GM12873 (cell line): ENCODE measurements at regions not wholly inside any gene's neighbourhood (a gene's known extent, or its start where the extent isn't known, plus 50 kb on each side); places are given as distances from the start of the nearest gene placed in this dataset.

Experiments
- TF ChIP-seq, protein P1 (sequence below): IDR thresholded peaks from 2 replicates; pipeline ENCODE4 v1.5.1; 2012; ENCODE audit warnings: low read depth, mild to moderate bottlenecking, moderate library complexity, low read length, control low read depth; ENCODE audit not compliant: insufficient read depth; ENCODE audit errors: missing control alignments

DNA sequence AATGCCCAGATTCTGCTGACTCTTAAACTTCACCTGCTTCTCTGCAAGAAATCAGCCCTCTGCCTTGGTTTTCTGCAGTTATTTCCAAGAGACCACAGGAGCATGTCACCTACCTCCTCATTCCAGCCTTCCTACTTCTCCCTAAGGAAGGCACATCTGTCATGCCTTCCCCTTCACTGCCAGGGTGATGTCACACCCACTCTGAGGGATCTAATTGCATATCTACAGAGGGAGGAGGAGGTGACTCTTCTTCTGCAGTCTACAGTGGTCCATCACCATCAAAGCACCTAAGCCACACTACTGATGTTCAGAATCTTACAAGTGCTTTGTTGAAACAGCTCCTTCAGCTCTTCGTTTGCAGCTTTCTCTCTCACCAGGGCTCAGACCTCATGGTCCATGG lies 275.5 kb downstream of the FGFR2 start:
- TF ChIP-seq, protein P1, sequence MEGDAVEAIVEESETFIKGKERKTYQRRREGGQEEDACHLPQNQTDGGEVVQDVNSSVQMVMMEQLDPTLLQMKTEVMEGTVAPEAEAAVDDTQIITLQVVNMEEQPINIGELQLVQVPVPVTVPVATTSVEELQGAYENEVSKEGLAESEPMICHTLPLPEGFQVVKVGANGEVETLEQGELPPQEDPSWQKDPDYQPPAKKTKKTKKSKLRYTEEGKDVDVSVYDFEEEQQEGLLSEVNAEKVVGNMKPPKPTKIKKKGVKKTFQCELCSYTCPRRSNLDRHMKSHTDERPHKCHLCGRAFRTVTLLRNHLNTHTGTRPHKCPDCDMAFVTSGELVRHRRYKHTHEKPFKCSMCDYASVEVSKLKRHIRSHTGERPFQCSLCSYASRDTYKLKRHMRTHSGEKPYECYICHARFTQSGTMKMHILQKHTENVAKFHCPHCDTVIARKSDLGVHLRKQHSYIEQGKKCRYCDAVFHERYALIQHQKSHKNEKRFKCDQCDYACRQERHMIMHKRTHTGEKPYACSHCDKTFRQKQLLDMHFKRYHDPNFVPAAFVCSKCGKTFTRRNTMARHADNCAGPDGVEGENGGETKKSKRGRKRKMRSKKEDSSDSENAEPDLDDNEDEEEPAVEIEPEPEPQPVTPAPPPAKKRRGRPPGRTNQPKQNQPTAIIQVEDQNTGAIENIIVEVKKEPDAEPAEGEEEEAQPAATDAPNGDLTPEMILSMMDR, result no peak

DNA sequence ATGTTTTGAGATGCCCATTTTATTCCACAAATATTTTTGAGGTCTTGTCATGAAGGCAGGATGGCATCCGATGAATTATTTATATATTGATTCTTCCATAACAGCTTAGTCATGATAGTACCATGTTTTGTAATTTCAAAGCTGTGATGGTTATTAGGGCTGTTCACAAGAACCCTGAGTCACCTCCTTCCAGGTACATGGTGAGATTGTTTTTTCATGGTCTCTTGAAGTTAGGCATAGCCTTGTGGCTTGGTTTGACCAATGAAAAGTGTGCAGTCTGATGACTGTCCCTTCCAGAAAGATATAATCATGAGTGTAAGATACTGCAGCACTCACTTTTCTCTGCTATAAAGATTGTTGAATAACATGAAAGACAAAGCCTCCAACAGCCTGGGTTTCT lies 274.8 kb downstream of the FGFR2 start:
- TF ChIP-seq, protein P1, result no peak

DNA sequence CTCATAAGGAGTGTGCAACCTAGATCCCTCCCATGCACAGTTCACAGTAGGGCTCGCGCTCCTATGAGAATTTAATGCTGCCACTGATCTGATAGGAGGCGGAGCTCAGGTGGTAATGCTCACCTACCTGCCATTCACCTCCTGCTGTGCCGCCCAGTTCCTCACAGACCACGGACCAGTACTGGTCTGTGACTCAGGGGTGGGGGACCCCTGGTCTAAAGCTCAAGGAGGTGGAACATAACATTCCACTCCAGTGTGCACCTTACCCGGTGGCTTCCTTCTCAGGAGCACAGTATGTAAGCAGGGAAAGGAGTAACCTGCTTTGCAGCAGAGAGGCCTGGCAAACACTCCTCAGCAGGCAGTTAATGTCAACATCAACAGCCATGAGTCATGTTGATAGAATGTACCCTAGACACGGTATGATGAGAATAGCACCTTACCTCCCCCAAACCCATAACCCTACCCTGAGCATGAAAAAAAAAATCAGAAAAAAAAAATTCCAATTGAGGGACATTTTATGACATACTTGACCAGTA lies 273.5 kb downstream of the FGFR2 start:
- TF ChIP-seq, protein P1, result no peak

DNA sequence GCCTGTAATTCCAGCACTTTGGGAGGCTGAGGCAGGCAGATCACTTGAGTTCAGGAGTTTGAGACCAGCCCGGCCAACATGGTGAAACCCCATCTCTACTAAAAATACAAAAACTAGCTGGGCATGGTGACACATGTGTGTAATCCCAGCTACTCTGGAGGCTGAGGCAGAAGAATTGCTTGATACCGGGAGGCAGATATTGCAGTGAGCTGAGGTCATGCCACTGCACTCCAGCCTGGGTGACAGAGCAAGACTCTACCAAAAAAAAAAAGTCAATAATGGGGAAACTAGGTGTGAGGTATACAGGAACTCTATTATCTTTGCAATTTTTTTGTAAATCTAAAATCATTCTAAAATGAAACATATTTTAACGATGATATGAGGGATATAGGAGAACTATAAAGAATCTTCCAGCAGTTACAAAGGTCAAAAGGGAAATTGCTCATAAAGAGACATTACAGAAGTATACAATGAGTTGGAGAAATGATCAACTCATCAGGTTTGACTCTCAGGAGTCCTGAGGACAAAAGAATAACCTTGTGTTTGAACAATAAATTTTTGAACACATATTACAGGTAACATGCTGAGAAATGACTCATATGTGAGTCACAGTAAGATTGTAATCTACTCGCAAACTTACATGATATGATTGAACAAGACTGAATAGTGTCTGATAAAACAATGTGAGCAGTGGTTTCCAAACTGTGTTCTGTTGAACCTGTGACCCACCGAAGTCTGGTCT lies 272.6 kb downstream of the FGFR2 start:
- TF ChIP-seq, protein P1, result no peak

DNA sequence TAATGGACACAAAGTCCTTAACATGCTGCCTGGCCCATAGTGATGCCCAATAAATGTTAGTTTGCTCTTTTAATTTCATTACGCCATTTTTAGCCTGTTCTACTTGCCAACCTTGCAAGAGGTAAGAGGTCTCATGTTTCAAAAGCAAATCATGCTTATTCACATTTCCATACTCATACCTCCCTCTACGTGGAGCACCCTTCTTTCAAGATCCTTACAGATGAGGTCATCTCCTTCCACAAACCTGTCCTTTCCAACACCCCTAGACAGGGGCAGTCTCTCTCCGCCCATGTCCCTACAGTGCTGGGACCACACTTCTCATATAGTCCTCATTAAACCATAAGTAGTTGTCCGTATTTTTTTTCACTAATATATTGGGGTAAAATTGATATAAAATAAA lies 271.3 kb downstream of the FGFR2 start:
- TF ChIP-seq, protein P1, result no peak

DNA sequence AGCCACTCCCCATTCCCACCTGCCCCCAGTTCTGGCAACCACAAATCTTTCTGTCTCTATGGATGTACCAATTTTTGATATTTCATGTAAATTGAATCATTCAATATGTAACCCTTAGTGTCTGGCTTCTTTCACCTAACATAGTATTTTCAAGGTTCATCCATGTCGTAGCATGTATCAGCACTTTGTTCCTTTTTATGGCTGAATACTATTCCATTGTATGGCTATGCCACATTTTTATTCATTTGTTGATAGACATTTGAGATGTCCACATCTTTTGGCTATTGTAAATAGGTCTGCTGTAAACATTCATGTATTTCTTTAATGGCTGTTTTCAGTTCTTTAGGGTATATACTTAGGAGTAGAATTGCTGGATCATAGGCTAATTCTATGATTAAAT lies 270.5 kb downstream of the FGFR2 start:
- TF ChIP-seq, protein P1, result no peak

DNA sequence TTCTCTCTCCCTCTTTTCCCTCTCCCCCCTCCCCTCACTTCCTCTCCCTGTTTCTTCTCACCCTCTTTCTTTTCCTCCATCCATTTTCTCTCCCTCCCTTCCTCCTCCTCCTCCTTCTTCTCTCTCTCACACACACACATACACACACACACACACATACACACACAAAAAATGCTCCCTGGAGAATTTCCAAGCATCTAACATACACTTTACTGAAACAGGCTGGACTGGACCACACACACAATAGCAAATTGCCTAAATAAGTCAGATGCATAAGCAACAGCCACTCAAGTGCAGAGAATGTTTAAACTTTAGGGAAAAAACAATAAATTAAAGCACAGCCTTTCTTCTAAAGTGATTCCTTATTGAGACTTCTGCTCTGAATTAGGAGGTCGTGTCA lies 267.7 kb downstream of the FGFR2 start:
- TF ChIP-seq, protein P1, result no peak
